HepG2 (cell line): ENCODE measurements at regions not wholly inside any gene's neighbourhood (a gene's known extent, or its start where the extent isn't known, plus 50 kb on each side); places are given as distances from the start of the nearest gene placed in this dataset.

Experiments
- ATAC-seq: fragments of 200-7000 bp; cut with Tn5 transposase; 3 replicates; pipeline ENCODE4 v1.9.1; 2020; ENCODE audit warnings: mild to moderate bottlenecking, moderate library complexity
- BruUV-seq: library from RNA; stranded (reverse); fragments of 400-500 nt; replicated peaks from 2 replicates; lab custom pipeline; 2021; lab: Mats Ljungman, UMichigan
- CTCF ChIA-PET: fragments of 300-600 bp; formaldehyde crosslinking; extraction: SDS; loops from one replicate; lab custom pipeline; 2021; ENCODE audit warnings: low total read pairs, inconsistent platforms, low intra/inter-chr PET ratio; lab: Yijun Ruan, JAX
- POLR2A ChIA-PET: fragments of 350-600 bp; sonication (Branson Sonifier 250); formaldehyde crosslinking; loops from one replicate; lab custom pipeline; 2020; ENCODE audit warnings: antibody characterized with exemption, inconsistent platforms; lab: Yijun Ruan, JAX
- DNase-seq: peaks from one replicate; pipeline ENCODE4 v3.0.0-alpha.2; 2015; ENCODE audit warnings: low spot score
- FAIRE-seq: peaks from 3 replicates; lab custom pipeline; 2011; peaks lifted over from hg19 to GRCh38; lab: Jason Lieb, UNC
- H2AFZ ChIP-seq: one replicate; pipeline ENCODE4 v1.6.1; 2011; ENCODE audit warnings: low read length, inconsistent platforms
- H3K27ac ChIP-seq: fragments of 300-600 bp; 3 replicates; pipeline ENCODE4 v1.8.0; 2011; ENCODE audit warnings: mixed run types, mild to moderate bottlenecking, mixed read lengths, low read length, inconsistent platforms; ENCODE audit not compliant: insufficient read depth; ENCODE audit errors: extremely low read length
- H3K27me3 ChIP-seq, 2 experiments: fragments of 200-600 bp in 1 of 2; 2 replicates in 1 of 2; 3 replicates in 1 of 2; pipeline versions ENCODE4 v1.6.0 to v1.8.0; 2011; ENCODE audit warnings: low read length in 2 of 2, mild to moderate bottlenecking in 2 of 2, moderate library complexity in 2 of 2, inconsistent platforms in 1 of 2; ENCODE audit not compliant: insufficient read depth in 2 of 2, control insufficient read depth in 1 of 2
- H3K36me3 ChIP-seq, 2 experiments: fragments of 200-600 bp in 1 of 2; replicated peaks in 1 of 2; 2 replicates in 1 of 2; 3 replicates in 1 of 2; pipeline versions ENCODE4 v1.5.1 to v1.8.0; 2011; ENCODE audit warnings: low read length in 2 of 2, inconsistent platforms in 1 of 2; ENCODE audit not compliant: insufficient read depth in 2 of 2, control insufficient read depth in 1 of 2
- H3K4me1 ChIP-seq: 2 replicates; pipeline ENCODE4 v1.5.1; 2012; ENCODE audit warnings: low read length, inconsistent platforms; ENCODE audit not compliant: insufficient read depth
- H3K4me2 ChIP-seq: 2 replicates; pipeline ENCODE4 v1.6.0; 2011; ENCODE audit warnings: low read depth, low read length, inconsistent platforms
- H3K4me3 ChIP-seq, 3 experiments: fragments of 200-600 bp in 1 of 3; sonication (generic), shearing (Covaris generic) in 1 of 3; replicated peaks in 1 of 3; 2 replicates each; pipeline ENCODE4 v1.5.1; 2011 to 2016; ENCODE audit warnings: low read length in 3 of 3, inconsistent platforms in 2 of 3, low read depth in 2 of 3, mild to moderate bottlenecking in 2 of 3, control low read depth in 1 of 3, mixed read lengths in 1 of 3; ENCODE audit not compliant: insufficient read depth in 1 of 3
- H3K79me2 ChIP-seq: one replicate; pipeline ENCODE4 v1.6.1; 2011; ENCODE audit warnings: low read length, inconsistent platforms; ENCODE audit not compliant: insufficient read depth
- H3K9ac ChIP-seq: 2 replicates; pipeline ENCODE4 v1.6.0; 2011; ENCODE audit warnings: mild to moderate bottlenecking, low read depth, low read length, inconsistent platforms; ENCODE audit not compliant: insufficient read depth
- H3K9me3 ChIP-seq: 2 replicates; pipeline ENCODE4 v1.5.1; 2012; ENCODE audit warnings: mild to moderate bottlenecking, low read length
- H4K20me1 ChIP-seq: 2 replicates; pipeline ENCODE4 v1.6.0; 2011; ENCODE audit warnings: inconsistent platforms, mild to moderate bottlenecking, low read length, moderate library complexity; ENCODE audit not compliant: insufficient read depth
- ATF5 ChIP-seq: sonication (generic); formaldehyde crosslinking; IDR thresholded peaks from 2 replicates; pipeline ENCODE4 v1.4.0; 2020; ENCODE audit warnings: mild to moderate bottlenecking, low read depth, missing genetic modification reagents
- NAIF1 ChIP-seq: sonication (generic); formaldehyde crosslinking; IDR thresholded peaks from 2 replicates; pipeline ENCODE4 v1.5.0; 2020; ENCODE audit warnings: mild to moderate bottlenecking, missing genetic modification reagents, borderline replicate concordance
- POLR2AphosphoS5 ChIP-seq: IDR thresholded peaks from 2 replicates; pipeline ENCODE4 v1.6.1; 2012; ENCODE audit warnings: low read depth, low read length
- RFX3 ChIP-seq: IDR thresholded peaks from 2 replicates; pipeline ENCODE4 v1.6.1; 2016; ENCODE audit warnings: missing biosample characterization, missing genetic modification reagents
- SYNCRIP ChIP-seq: fragments of 200-400 bp; formaldehyde crosslinking; IDR thresholded peaks from 2 replicates; pipeline ENCODE4 v1.6.1; 2018; ENCODE audit warnings: mild to moderate bottlenecking, low read depth, low read length; ENCODE audit not compliant: insufficient read depth
- ZBTB38 ChIP-seq: sonication (generic); formaldehyde crosslinking; IDR thresholded peaks from 2 replicates; pipeline ENCODE4 v1.5.1; 2020; ENCODE audit warnings: mild to moderate bottlenecking, missing genetic modification reagents
- ZFX ChIP-seq: sonication (generic); formaldehyde crosslinking; IDR thresholded peaks from 2 replicates; pipeline ENCODE4 v1.4.0; 2020; ENCODE audit warnings: mild to moderate bottlenecking, low read depth, missing genetic modification reagents, moderate library complexity
- ZNF276 ChIP-seq: sonication (generic); formaldehyde crosslinking; IDR thresholded peaks from 2 replicates; pipeline ENCODE4 v1.4.0; 2020; ENCODE audit warnings: mild to moderate bottlenecking, low read depth, missing genetic modification reagents
- ZNF652 ChIP-seq: IDR thresholded peaks from 2 replicates; pipeline ENCODE4 v1.6.1; 2016; ENCODE audit warnings: low read depth, borderline replicate concordance
- ZNF740 ChIP-seq: sonication (generic); formaldehyde crosslinking; IDR thresholded peaks from 2 replicates; pipeline ENCODE4 v1.4.0; 2020; ENCODE audit warnings: missing genetic modification reagents
- ZNF777 ChIP-seq: sonication (generic); formaldehyde crosslinking; IDR thresholded peaks from 2 replicates; pipeline ENCODE4 v1.4.0; 2020; ENCODE audit warnings: missing genetic modification reagents
- ZNF800 ChIP-seq: sonication (generic); formaldehyde crosslinking; IDR thresholded peaks from 2 replicates; pipeline ENCODE4 v1.4.0; 2020; ENCODE audit warnings: missing genetic modification reagents
- ZNF879 ChIP-seq: sonication (generic); formaldehyde crosslinking; IDR thresholded peaks from 2 replicates; pipeline ENCODE4 v1.8.1; 2023; ENCODE audit warnings: missing genetic modification reagents
- ZSCAN25 ChIP-seq: sonication (generic); formaldehyde crosslinking; IDR thresholded peaks from 2 replicates; pipeline ENCODE4 v1.8.0; 2022; ENCODE audit warnings: mild to moderate bottlenecking, missing genetic modification reagents
- WGBS: methylation state at CpG from one replicate; pipeline ENCODE4 v1.1.6; 2017; ENCODE audit warnings: low lambda C conversion rate; 5-methylcytosine and 5-hydroxymethylcytosine counted together
- in situ Hi-C: cut with HindIII; loops from 2 replicates; pipeline ENCODE4 v1.10.0; 2017; ENCODE audit warnings: low pct_unique_long_range_greater_than_20kb; ENCODE audit not compliant: extremely low pct_ligation_motif_present
- intact Hi-C: fragments of 100-400 bp; cut with micrococcal nuclease; formaldehyde crosslinking; loops from one replicate; pipeline ENCODE4 v1.10.0; 2022; ENCODE audit not compliant: unreplicated experiment
- TF ChIP-seq, protein P1 (sequence below): sonication (generic); formaldehyde crosslinking; IDR thresholded peaks from 2 replicates; pipeline ENCODE4 v1.4.0; 2020; ENCODE audit warnings: mild to moderate bottlenecking, missing genetic modification reagents, borderline replicate concordance

- Histone ChIP-seq H3K79me2 (no peaks in the 10 kb centered on the region), H2AFZ (no peak overlapping the region), H3K9me3 (no peaks in the 10 kb centered on the region), H4K20me1 (no peaks in the 10 kb centered on the region), H3K36me3 (no peaks in the 10 kb centered on the region), H3K27ac (no peak overlapping the region), H3K4me2 (no peak overlapping the region), H3K4me3 (no peak overlapping the region), H3K27me3 (no peaks in the 10 kb centered on the region), H3K9ac (no peak overlapping the region), H3K4me1 (no peaks in the 10 kb centered on the region)
- no peak for FAIRE-seq
- CTCF ChIA-PET = no interaction called here
- POLR2A ChIA-PET = no interaction called here
- DNase-seq = no peak
- no TSS peak for BruUV-seq
- in situ Hi-C loops (no loop called here), intact Hi-C loops (no loop called here)
- ATAC-seq = no peak; the same call in 2 of the 3 replicates
- WGBS = 0% methylated on average over 1 of the region's 1 CpG
- TF ChIP-seq, protein P1, sequence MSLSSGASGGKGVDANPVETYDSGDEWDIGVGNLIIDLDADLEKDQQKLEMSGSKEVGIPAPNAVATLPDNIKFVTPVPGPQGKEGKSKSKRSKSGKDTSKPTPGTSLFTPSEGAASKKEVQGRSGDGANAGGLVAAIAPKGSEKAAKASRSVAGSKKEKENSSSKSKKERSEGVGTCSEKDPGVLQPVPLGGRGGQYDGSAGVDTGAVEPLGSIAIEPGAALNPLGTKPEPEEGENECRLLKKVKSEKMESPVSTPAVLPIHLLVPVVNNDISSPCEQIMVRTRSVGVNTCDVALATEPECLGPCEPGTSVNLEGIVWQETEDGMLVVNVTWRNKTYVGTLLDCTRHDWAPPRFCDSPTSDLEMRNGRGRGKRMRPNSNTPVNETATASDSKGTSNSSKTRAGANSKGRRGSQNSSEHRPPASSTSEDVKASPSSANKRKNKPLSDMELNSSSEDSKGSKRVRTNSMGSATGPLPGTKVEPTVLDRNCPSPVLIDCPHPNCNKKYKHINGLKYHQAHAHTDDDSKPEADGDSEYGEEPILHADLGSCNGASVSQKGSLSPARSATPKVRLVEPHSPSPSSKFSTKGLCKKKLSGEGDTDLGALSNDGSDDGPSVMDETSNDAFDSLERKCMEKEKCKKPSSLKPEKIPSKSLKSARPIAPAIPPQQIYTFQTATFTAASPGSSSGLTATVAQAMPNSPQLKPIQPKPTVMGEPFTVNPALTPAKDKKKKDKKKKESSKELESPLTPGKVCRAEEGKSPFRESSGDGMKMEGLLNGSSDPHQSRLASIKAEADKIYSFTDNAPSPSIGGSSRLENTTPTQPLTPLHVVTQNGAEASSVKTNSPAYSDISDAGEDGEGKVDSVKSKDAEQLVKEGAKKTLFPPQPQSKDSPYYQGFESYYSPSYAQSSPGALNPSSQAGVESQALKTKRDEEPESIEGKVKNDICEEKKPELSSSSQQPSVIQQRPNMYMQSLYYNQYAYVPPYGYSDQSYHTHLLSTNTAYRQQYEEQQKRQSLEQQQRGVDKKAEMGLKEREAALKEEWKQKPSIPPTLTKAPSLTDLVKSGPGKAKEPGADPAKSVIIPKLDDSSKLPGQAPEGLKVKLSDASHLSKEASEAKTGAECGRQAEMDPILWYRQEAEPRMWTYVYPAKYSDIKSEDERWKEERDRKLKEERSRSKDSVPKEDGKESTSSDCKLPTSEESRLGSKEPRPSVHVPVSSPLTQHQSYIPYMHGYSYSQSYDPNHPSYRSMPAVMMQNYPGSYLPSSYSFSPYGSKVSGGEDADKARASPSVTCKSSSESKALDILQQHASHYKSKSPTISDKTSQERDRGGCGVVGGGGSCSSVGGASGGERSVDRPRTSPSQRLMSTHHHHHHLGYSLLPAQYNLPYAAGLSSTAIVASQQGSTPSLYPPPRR (CRISPR knock-in tag) = no peak
- no peak for TF ChIP-seq SYNCRIP
- TF ChIP-seq ZSCAN25 (CRISPR knock-in tag) = no peak
- no peak for TF ChIP-seq NAIF1 (CRISPR knock-in tag)
- TF ChIP-seq ZNF276 (CRISPR knock-in tag) = no peak
- no peak for TF ChIP-seq ZNF800 (CRISPR knock-in tag)
- no peak for TF ChIP-seq ZNF777 (CRISPR knock-in tag)
- TF ChIP-seq ZNF652 (CRISPR knock-in tag) = no peak
- TF ChIP-seq ZFX (CRISPR knock-in tag) = no peak
- TF ChIP-seq POLR2AphosphoS5 = no peak
- no peak for TF ChIP-seq RFX3 (CRISPR knock-in tag)
- no peak for TF ChIP-seq ATF5
- TF ChIP-seq ZNF879 (CRISPR knock-in tag) = no peak
- no peak for TF ChIP-seq ZBTB38
- TF ChIP-seq ZNF740 (CRISPR knock-in tag) = no peak
Observed at GRCh38 chr12:45165284-45165683, 50.6 kb upstream of the ANO6 start.
